ENCODE measurements at regions not wholly inside any gene's neighbourhood (a gene's known extent, or its start where the extent isn't known, plus 50 kb on each side); places are given as distances from the start of the nearest gene placed in this dataset.
A peak's percentile ranks its signal among the peaks of the same experiment; 100 is the strongest.

DNA sequence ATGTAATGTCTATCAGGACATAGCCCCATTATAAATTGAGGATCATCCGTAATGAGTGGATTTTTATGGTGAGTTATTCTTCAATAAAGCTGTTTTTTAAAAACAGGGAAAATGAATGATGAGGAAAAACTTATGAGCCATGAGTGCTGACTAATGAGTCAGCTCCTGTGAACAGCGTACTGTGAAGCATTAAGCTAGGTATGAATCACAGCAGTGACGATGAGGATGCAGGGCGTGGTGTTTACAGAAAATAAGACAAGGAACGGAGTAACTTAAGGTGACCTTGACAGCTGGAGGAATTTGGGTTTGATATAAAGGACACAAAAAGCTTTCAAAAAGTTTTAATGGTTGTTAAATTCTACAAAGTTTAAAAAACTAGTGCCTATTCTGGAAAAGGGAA is 96.3 kb downstream of the FOXF2 start:
- TF ChIP-seq, protein P1, sequence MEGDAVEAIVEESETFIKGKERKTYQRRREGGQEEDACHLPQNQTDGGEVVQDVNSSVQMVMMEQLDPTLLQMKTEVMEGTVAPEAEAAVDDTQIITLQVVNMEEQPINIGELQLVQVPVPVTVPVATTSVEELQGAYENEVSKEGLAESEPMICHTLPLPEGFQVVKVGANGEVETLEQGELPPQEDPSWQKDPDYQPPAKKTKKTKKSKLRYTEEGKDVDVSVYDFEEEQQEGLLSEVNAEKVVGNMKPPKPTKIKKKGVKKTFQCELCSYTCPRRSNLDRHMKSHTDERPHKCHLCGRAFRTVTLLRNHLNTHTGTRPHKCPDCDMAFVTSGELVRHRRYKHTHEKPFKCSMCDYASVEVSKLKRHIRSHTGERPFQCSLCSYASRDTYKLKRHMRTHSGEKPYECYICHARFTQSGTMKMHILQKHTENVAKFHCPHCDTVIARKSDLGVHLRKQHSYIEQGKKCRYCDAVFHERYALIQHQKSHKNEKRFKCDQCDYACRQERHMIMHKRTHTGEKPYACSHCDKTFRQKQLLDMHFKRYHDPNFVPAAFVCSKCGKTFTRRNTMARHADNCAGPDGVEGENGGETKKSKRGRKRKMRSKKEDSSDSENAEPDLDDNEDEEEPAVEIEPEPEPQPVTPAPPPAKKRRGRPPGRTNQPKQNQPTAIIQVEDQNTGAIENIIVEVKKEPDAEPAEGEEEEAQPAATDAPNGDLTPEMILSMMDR (IDR thresholded peaks at IDR 0.05; ENCODE audit: extremely low read depth, missing control alignments): no peak
- DNase-seq (ENCODE audit: low spot score): no peak

DNA sequence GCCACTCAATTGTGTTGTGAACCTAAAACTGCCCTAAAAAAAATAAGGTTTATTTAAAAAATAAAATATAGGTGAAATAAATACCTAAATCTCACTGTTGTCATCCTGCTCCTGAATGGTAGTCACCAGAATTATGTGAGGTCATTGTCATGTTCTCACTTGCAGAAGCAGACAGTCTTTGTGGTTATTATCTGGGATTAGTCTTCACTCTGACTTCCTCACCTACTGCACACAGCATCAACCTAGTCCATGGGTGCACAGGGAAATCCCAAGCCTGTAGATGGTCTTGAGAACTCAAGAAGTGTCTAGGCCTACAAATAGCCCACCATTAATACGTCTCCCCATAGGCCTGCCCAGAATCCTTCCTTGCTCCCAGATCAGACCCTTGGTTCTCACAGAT is 97.0 kb downstream of the FOXF2 start:
- peak; percentile 30 for DNase-seq (ENCODE audit: low spot score)
- TF ChIP-seq, protein P1 (IDR thresholded peaks at IDR 0.05; ENCODE audit: extremely low read depth, missing control alignments): no peak

DNA sequence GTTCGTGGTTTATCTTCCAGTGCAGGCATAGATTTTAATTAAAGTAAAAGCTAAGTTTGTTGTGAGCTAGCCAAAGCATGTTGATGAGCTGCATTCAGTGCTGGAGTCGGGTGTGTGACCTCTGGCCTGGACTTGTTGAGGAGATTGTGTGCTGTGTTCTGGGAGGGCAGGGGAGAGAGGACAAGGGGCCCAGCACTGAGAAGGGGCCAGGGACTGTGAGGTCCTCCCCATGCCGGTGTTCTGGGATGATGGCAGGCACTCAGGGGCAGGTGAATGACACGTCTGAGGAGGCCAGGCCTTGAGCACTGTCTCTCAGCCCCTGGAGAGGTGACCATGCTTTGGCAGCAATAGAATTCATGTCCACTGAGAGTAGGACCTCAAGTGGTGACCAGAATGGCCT is 97.9 kb downstream of the FOXF2 start:
- DNase-seq (ENCODE audit: low spot score): no peak
- TF ChIP-seq, protein P1 (IDR thresholded peaks at IDR 0.05; ENCODE audit: extremely low read depth, missing control alignments): no peak

DNA sequence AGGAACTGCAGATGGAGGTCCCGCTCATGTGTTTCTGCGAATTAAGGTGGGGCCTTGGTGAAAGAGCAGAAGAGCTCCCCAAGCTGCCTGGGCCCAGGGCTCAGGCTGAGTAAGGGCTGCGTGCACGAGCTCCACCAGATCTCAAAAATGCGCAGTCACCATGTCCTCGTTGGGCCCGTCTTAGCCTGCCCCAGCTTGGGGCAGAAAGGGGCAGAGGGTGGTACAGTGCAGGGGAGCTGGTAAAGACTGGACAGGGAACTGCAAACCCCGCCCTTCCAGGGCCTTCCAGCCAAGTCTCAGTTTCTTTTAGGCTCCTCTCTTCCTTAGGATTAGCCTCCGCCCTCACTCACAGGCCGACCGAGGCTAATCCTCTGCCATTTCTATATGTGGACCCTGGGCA is 101.6 kb downstream of the FOXF2 start:
- TF ChIP-seq, protein P1 (IDR thresholded peaks at IDR 0.05; ENCODE audit: extremely low read depth, missing control alignments): no peak
- DNase-seq (ENCODE audit: low spot score): no peak

DNA sequence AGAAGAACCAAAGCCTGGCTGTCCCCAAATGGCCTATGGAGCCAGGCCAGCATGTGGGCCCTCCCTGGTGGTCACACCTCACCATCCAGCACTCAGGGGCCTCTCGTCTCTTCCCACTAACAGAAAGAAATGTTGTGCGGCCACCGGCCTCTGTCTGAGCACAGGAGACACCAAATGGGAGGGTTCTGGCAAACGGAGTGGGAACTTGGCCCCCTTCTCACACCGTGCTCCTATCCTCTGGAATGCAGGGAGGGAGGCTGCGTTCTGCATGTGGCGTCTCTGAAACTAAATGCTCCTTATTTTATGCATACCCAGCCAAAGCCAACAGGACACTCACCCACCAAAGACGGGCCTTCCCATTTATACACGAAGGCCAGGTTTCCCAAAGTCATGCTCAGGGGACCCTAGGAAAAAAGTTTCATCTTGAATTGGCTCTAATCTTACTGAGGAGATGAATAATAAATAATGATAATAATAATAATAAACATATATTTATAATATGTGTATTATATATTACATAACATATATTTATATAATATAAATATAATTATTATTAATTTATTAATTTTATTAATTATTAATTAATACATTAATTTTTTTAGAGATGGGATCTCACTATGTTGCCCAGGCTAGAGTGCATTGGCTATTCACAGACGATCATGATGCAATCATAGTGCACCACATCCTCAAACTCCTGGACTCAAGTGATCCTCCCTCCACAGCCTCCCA is 102.4 kb downstream of the FOXF2 start:
- TF ChIP-seq, protein P1 (IDR thresholded peaks at IDR 0.05; ENCODE audit: extremely low read depth, missing control alignments): no peak
- no peak for DNase-seq (ENCODE audit: low spot score)

DNA sequence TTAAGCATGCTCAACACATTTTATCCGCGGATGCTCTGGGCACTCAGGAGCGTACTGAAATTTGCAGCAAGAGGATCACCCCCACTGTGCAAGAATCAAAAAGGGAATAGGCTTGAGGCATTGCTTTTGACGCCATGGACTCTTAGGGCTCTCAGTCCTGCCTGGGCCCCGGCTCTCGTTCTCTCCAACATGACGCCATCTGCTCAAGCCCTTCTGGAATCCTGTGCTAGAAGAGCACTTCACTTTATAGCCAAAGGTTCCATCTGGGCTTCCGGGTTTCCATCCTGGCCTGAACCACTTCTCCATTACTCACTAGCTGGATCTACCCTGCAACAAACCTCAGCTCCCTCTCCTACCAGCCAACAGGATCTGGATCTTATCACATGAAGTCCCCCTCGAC is 105.3 kb downstream of the FOXF2 start:
- DNase-seq (ENCODE audit: low spot score): no peak
- TF ChIP-seq, protein P1 (IDR thresholded peaks at IDR 0.05; ENCODE audit: extremely low read depth, missing control alignments): no peak

DNA sequence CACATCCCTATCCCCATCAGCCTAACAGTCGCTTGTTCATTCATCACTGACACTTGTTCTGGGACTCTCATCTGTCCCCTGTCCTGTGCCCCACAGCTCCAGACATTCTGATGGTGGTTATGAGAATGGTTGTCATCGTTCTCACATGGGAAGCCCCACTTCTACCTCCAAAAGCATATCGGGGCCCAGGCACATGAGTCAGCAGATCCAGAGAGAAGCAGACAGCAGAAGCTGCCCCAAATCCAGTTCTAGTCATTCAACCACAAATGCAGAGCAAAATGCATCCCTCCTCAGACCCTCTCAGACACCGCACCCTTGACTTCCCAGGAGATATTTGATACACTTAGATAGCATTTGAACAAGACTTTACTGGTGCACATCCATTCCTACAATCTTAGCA is 106.0 kb downstream of the FOXF2 start:
- TF ChIP-seq, protein P1 (IDR thresholded peaks at IDR 0.05; ENCODE audit: extremely low read depth, missing control alignments): no peak
- DNase-seq (ENCODE audit: low spot score): no peak
